HG03575 (cell line): ENCODE measurements at regions not wholly inside any gene's neighbourhood (a gene's known extent, or its start where the extent isn't known, plus 50 kb on each side); places are given as distances from the start of the nearest gene placed in this dataset.

Source experiments
- ATAC-seq: cut with Tn5 transposase; IDR thresholded peaks from one replicate; pipeline ENCODE4 v1.9.1; 2021; ENCODE audit not compliant: unreplicated experiment, insufficient number of reproducible peaks, low FRiP score; ENCODE audit errors: extremely low read depth

- ATAC-seq, result no peak
Measured at GRCh38 chr7:136677471-136678365, 190.7 kb upstream of the CHRM2 start.

GRCh38 chr7:136667584-136667983 lies 200.9 kb upstream of the CHRM2 start:
- ATAC-seq, result no peak

- ATAC-seq, result no peak
Measured at GRCh38 chr7:136665878-136666509, 202.5 kb upstream of the CHRM2 start.

GRCh38 chr7:136664537-136664936 lies 203.9 kb upstream of the CHRM2 start:
- no peak for ATAC-seq

GRCh38 chr7:136657482-136657921 lies 210.9 kb upstream of the CHRM2 start:
- no peak for ATAC-seq

- no peak for ATAC-seq
Measured at GRCh38 chr7:136656516-136656915, 211.9 kb upstream of the CHRM2 start.

GRCh38 chr7:136655414-136655813 lies 213.0 kb upstream of the CHRM2 start:
- no peak for ATAC-seq

- no peak for ATAC-seq
Measured at GRCh38 chr7:136654406-136654805, 214.0 kb upstream of the CHRM2 start.

- no peak for ATAC-seq
Measured at GRCh38 chr7:136652635-136653370, 215.6 kb upstream of the CHRM2 start.

GRCh38 chr7:136640977-136641376 lies 227.5 kb upstream of the CHRM2 start:
- ATAC-seq, result no peak

- no peak for ATAC-seq
Measured at GRCh38 chr7:136637813-136638212, 230.6 kb upstream of the CHRM2 start.

- no peak for ATAC-seq
Measured at GRCh38 chr7:136635751-136636150, 232.7 kb upstream of the CHRM2 start.

- ATAC-seq, result no peak
Measured at GRCh38 chr7:136618818-136619217, 249.6 kb upstream of the CHRM2 start.

GRCh38 chr7:136617176-136617575 lies 251.3 kb upstream of the CHRM2 start:
- ATAC-seq, result no peak

GRCh38 chr7:136605532-136606329 lies 262.7 kb upstream of the CHRM2 start:
- ATAC-seq, result no peak

- ATAC-seq, result no peak
Measured at GRCh38 chr7:136601772-136602171, 266.7 kb upstream of the CHRM2 start.

GRCh38 chr7:136600475-136600874 lies 268.0 kb upstream of the CHRM2 start:
- no peak for ATAC-seq

GRCh38 chr7:136594739-136595144 lies 273.7 kb upstream of the CHRM2 start:
- no peak for ATAC-seq

- no peak for ATAC-seq
Measured at GRCh38 chr7:136588216-136588615, 280.2 kb upstream of the CHRM2 start.
